SK-N-SH (cell line): ENCODE measurements at regions not wholly inside any gene's neighbourhood (a gene's known extent, or its start where the extent isn't known, plus 50 kb on each side); places are given as distances from the start of the nearest gene placed in this dataset.

Experiments used
- CTCF ChIA-PET: fragments of 300-600, 350-600 bp; formaldehyde crosslinking; extraction: SDS; loops from one replicate; lab custom pipeline; 2021; lab: Yijun Ruan, JAX
- POLR2A ChIA-PET: fragments of 350-600 bp; sonication (Branson Sonifier 250); formaldehyde crosslinking; extraction: SDS; loops from one replicate; lab custom pipeline; 2020; ENCODE audit warnings: antibody characterized with exemption, inconsistent platforms; lab: Yijun Ruan, JAX
- DNase-seq: peaks from one replicate; pipeline ENCODE4 v3.0.0; 2012
- H2AFZ ChIP-seq: fragments of 200-600 bp; sonication (generic); 2 replicates; pipeline ENCODE4 v1.8.1; 2016; ENCODE audit warnings: antibody characterized with exemption, mild to moderate bottlenecking, low read depth
- H3F3A ChIP-seq: fragments of 200-600 bp; sonication (generic); replicated peaks from 2 replicates; pipeline ENCODE3; 2016; ENCODE audit warnings: antibody characterized with exemption, mild to moderate bottlenecking; ENCODE audit not compliant: insufficient read depth
- H3K27ac ChIP-seq, 2 experiments: fragments of 200-500 bp in 1 of 2; fragments of 200-600 bp in 1 of 2; sonication (Bioruptor generic) in 1 of 2; sonication (generic), shearing (Covaris generic) in 1 of 2; 2 replicates each; pipeline versions ENCODE4 v1.5.1 to v1.6.1; 2014 to 2016; ENCODE audit warnings: low read depth in 2 of 2, inconsistent platforms in 1 of 2, low read length in 1 of 2, mild to moderate bottlenecking in 1 of 2, mixed read lengths in 1 of 2
- H3K27me3 ChIP-seq: fragments of 200-600 bp; sonication (generic), shearing (Covaris generic); 2 replicates; pipeline ENCODE4 v1.6.1; 2016; ENCODE audit warnings: mixed run types; ENCODE audit not compliant: insufficient read depth
- H3K36me3 ChIP-seq, 2 experiments: fragments of 200-500 bp in 1 of 2; fragments of 200-600 bp in 1 of 2; sonication (Bioruptor generic) in 1 of 2; sonication (generic) in 1 of 2; replicated peaks in 1 of 2; 2 replicates each; pipeline versions ENCODE3 to v1.5.1; 2014 to 2016; ENCODE audit warnings: low read length in 1 of 2, mild to moderate bottlenecking in 1 of 2; ENCODE audit not compliant: insufficient read depth in 2 of 2, control insufficient read depth in 1 of 2
- H3K4me1 ChIP-seq, 2 experiments: fragments of 200-500 bp in 1 of 2; fragments of 200-600 bp in 1 of 2; sonication (Bioruptor generic) in 1 of 2; sonication (generic), shearing (Covaris generic) in 1 of 2; 2 replicates each; pipeline versions ENCODE4 v1.5.1 to v1.6.1; 2014 to 2016; ENCODE audit warnings: low read depth in 1 of 2, low read length in 1 of 2, mixed run types in 1 of 2; ENCODE audit not compliant: insufficient read depth in 2 of 2, control insufficient read depth in 1 of 2
- H3K4me2 ChIP-seq: fragments of 200-600 bp; sonication (generic), shearing (Covaris generic); 2 replicates; pipeline ENCODE4 v1.6.1; 2017; ENCODE audit warnings: mixed run types
- H3K4me3 ChIP-seq, 2 experiments: fragments of 200-500 bp in 1 of 2; fragments of 200-600 bp in 1 of 2; sonication (Bioruptor generic) in 1 of 2; sonication (generic), shearing (Covaris generic) in 1 of 2; 2 replicates each; pipeline versions ENCODE4 v1.5.1 to v1.8.1; 2014 to 2016; ENCODE audit warnings: low read depth in 2 of 2, inconsistent platforms in 1 of 2, low read length in 1 of 2, mild to moderate bottlenecking in 1 of 2, mixed read lengths in 1 of 2, moderate library complexity in 1 of 2
- H3K79me2 ChIP-seq: fragments of 200-600 bp; sonication (generic); 2 replicates; pipeline ENCODE4 v1.8.1; 2017; ENCODE audit warnings: mild to moderate bottlenecking; ENCODE audit not compliant: insufficient read depth
- H3K9ac ChIP-seq: fragments of 200-600 bp; sonication (generic); 2 replicates; pipeline ENCODE4 v1.6.1; 2017; ENCODE audit warnings: mixed run types
- H3K9me2 ChIP-seq: fragments of 200-600 bp; sonication (generic); 2 replicates; pipeline ENCODE4 v1.6.1; 2017; ENCODE audit warnings: mixed run types
- H3K9me3 ChIP-seq: fragments of 200-600 bp; sonication (generic); 2 replicates; pipeline ENCODE4 v1.6.1; 2017; ENCODE audit warnings: mixed run types, mild to moderate bottlenecking, moderate library complexity
- H4K20me1 ChIP-seq: fragments of 200-600 bp; sonication (generic); 2 replicates; pipeline ENCODE4 v1.6.1; 2017; ENCODE audit warnings: mild to moderate bottlenecking, mixed run types; ENCODE audit not compliant: insufficient read depth
- CHD2 ChIP-seq: fragments of 150-350 bp; IDR thresholded peaks from 2 replicates; pipeline ENCODE4 v1.6.1; 2018; ENCODE audit warnings: low read length; ENCODE audit not compliant: partially characterized antibody
- ELF1 ChIP-seq: IDR thresholded peaks from 2 replicates; pipeline ENCODE4 v1.4.0; 2012
- EZH2phosphoT487 ChIP-seq: fragments of 200-600 bp; sonication (generic); IDR thresholded peaks from 2 replicates; pipeline ENCODE4 v1.6.1; 2017; ENCODE audit warnings: low read depth, mixed run types, mild to moderate bottlenecking, antibody characterized with exemption, moderate library complexity, borderline replicate concordance
- FOXM1 ChIP-seq: IDR thresholded peaks from 2 replicates; pipeline ENCODE4 v1.4.0; 2012; ENCODE audit warnings: low read depth, mild to moderate bottlenecking
- GABPA ChIP-seq: IDR thresholded peaks from 2 replicates; pipeline ENCODE4 v1.4.0; 2012; ENCODE audit warnings: low read depth, mild to moderate bottlenecking
- JUND ChIP-seq: IDR thresholded peaks from 2 replicates; pipeline ENCODE4 v1.4.0; 2012
- MEF2A ChIP-seq: IDR thresholded peaks from 2 replicates; pipeline ENCODE4 v1.4.0; 2012; ENCODE audit warnings: low read depth, borderline replicate concordance
- NRF1 ChIP-seq: IDR thresholded peaks from 2 replicates; pipeline ENCODE4 v1.6.1; 2012; ENCODE audit warnings: low read depth, mild to moderate bottlenecking, low read length
- POLR2AphosphoS5 ChIP-seq: IDR thresholded peaks from 2 replicates; pipeline ENCODE4 v1.6.1; 2012; ENCODE audit warnings: low read depth, low read length
- RCOR1 ChIP-seq: fragments of 150-350 bp; IDR thresholded peaks from 2 replicates; pipeline ENCODE4 v1.6.1; 2017; ENCODE audit warnings: antibody characterized with exemption, low read length
- REST ChIP-seq: IDR thresholded peaks from 2 replicates; pipeline ENCODE4 v1.6.1; 2012; ENCODE audit warnings: mild to moderate bottlenecking, low read depth, low read length, moderate library complexity
- RFX5 ChIP-seq: IDR thresholded peaks from 2 replicates; pipeline ENCODE4 v1.6.1; 2012; ENCODE audit warnings: mild to moderate bottlenecking, improper control_type of control experiment, low read length
- RXRA ChIP-seq: IDR thresholded peaks from 2 replicates; pipeline ENCODE4 v1.4.0; 2012; ENCODE audit warnings: low read depth, mild to moderate bottlenecking, borderline replicate concordance
- SIN3A ChIP-seq: IDR thresholded peaks from 2 replicates; pipeline ENCODE4 v1.6.1; 2012; ENCODE audit warnings: low read depth, mild to moderate bottlenecking, low read length, moderate library complexity, borderline replicate concordance
- TCF12 ChIP-seq: IDR thresholded peaks from 2 replicates; pipeline ENCODE4 v1.4.0; 2012
- TEAD4 ChIP-seq: IDR thresholded peaks from 2 replicates; pipeline ENCODE4 v1.4.0; 2012; ENCODE audit warnings: mild to moderate bottlenecking, borderline replicate concordance; ENCODE audit not compliant: insufficient read depth
- USF1 ChIP-seq: IDR thresholded peaks from 2 replicates; pipeline ENCODE4 v1.4.0; 2012; ENCODE audit warnings: low read depth, borderline replicate concordance
- USF2 ChIP-seq: fragments of 150-350 bp; IDR thresholded peaks from 2 replicates; pipeline ENCODE4 v1.6.1; 2017; ENCODE audit warnings: antibody characterized with exemption, low read length, low read depth, borderline replicate concordance
- YY1 ChIP-seq: IDR thresholded peaks from 2 replicates; pipeline ENCODE4 v1.4.0; 2012; ENCODE audit warnings: low read depth, mild to moderate bottlenecking
- TF ChIP-seq, protein P1 (sequence below): fragments of 200-600 bp; sonication (generic); IDR thresholded peaks from 2 replicates; pipeline ENCODE4 v1.6.1; 2017; ENCODE audit warnings: antibody characterized with exemption, mild to moderate bottlenecking, moderate library complexity

GRCh38 chr4:111698361-111698760 lies 446.9 kb upstream of the FAM241A start:
- Histone ChIP-seq H2AFZ (no peak overlapping the region), H3K79me2 (no peaks in the 10 kb centered on the region), H3K27ac (no peak overlapping the region), H3K36me3 (no peaks in the 10 kb centered on the region), H3K9me3 (no peaks in the 10 kb centered on the region), H3K4me1 (no peaks in the 10 kb centered on the region), H4K20me1 (no peaks in the 10 kb centered on the region), H3F3A (no peaks in the 10 kb centered on the region), H3K27me3 (no peaks in the 10 kb centered on the region), H3K4me2 (no peak overlapping the region), H3K9ac (no peak overlapping the region), H3K4me3 (no peak overlapping the region), H3K9me2 (no peaks in the 10 kb centered on the region)
- no peak for DNase-seq
- POLR2A ChIA-PET = no interaction called here
- CTCF ChIA-PET = no interaction called here
- TF ChIP-seq RFX5 = no peak
- TF ChIP-seq ELF1 = no peak
- no peak for TF ChIP-seq USF1
- no peak for TF ChIP-seq FOXM1
- no peak for TF ChIP-seq TEAD4
- no peak for TF ChIP-seq RXRA
- no peak for TF ChIP-seq EZH2phosphoT487
- no peak for TF ChIP-seq MEF2A
- no peak for TF ChIP-seq TCF12

- H3K79me2 ChIP-seq = no peaks in the 10 kb centered on the region
- no peak overlapping the region for H3K4me2 ChIP-seq
- H3K4me3 ChIP-seq = no peak overlapping the region
- H3K27me3 ChIP-seq = no peaks in the 10 kb centered on the region
- H2AFZ ChIP-seq = no peak overlapping the region
- POLR2A ChIA-PET = no interaction called here
- H3K9me2 ChIP-seq = no peaks in the 10 kb centered on the region
- no peaks in the 10 kb centered on the region for H4K20me1 ChIP-seq
- CTCF ChIA-PET = no interaction called here
- H3K4me1 ChIP-seq = no peaks in the 10 kb centered on the region
- TF ChIP-seq, protein P1, sequence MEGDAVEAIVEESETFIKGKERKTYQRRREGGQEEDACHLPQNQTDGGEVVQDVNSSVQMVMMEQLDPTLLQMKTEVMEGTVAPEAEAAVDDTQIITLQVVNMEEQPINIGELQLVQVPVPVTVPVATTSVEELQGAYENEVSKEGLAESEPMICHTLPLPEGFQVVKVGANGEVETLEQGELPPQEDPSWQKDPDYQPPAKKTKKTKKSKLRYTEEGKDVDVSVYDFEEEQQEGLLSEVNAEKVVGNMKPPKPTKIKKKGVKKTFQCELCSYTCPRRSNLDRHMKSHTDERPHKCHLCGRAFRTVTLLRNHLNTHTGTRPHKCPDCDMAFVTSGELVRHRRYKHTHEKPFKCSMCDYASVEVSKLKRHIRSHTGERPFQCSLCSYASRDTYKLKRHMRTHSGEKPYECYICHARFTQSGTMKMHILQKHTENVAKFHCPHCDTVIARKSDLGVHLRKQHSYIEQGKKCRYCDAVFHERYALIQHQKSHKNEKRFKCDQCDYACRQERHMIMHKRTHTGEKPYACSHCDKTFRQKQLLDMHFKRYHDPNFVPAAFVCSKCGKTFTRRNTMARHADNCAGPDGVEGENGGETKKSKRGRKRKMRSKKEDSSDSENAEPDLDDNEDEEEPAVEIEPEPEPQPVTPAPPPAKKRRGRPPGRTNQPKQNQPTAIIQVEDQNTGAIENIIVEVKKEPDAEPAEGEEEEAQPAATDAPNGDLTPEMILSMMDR = no peak
- TF ChIP-seq USF2 = no peak
- no peak for TF ChIP-seq NRF1
- TF ChIP-seq CHD2 = no peak
- no peak for TF ChIP-seq EZH2phosphoT487
- TF ChIP-seq RXRA = no peak
- no peak for TF ChIP-seq JUND
- no peak for TF ChIP-seq RCOR1
- TF ChIP-seq TEAD4 = no peak
- no peak for TF ChIP-seq GABPA
- TF ChIP-seq POLR2AphosphoS5 = no peak
- no peak for TF ChIP-seq SIN3A
- no peak for TF ChIP-seq REST
- no peak for TF ChIP-seq YY1
- no peaks in the 10 kb centered on the region for H3F3A ChIP-seq
- no peak overlapping the region for H3K27ac ChIP-seq
- DNase-seq = no peak
- H3K36me3 ChIP-seq = no peaks in the 10 kb centered on the region
- no peaks in the 10 kb centered on the region for H3K9me3 ChIP-seq
- H3K9ac ChIP-seq = no peak overlapping the region
Measured at GRCh38 chr4:111699165-111699564, 446.1 kb upstream of the FAM241A start.
